ENCODE measurements at regions not wholly inside any gene's neighbourhood (a gene's known extent, or its start where the extent isn't known, plus 50 kb on each side); places are given as distances from the start of the nearest gene placed in this dataset.

GRCh38 chr10:121096617-121097431 lies 245.7 kb downstream of the WDR11 start:
- TF ChIP-seq CTCF (IDR thresholded peaks at IDR 0.05) = no peak
- TF ChIP-seq POLR2A (IDR thresholded peaks at IDR 0.05) = no peak
- TF ChIP-seq EP300 (IDR thresholded peaks at IDR 0.05) = no peak
- no peak for TF ChIP-seq POLR2AphosphoS5 (IDR thresholded peaks at IDR 0.05)

Measured in stomach (tissue), 4 donors.